H9 (cell line): ENCODE measurements at regions not wholly inside any gene's neighbourhood (a gene's known extent, or its start where the extent isn't known, plus 50 kb on each side); places are given as distances from the start of the nearest gene placed in this dataset.

ENCODE experiments used
- DNase-seq: peaks from one replicate; pipeline ENCODE4 v3.0.0-alpha.2; 2017
- H2AFZ ChIP-seq: one replicate; pipeline ENCODE4 v1.6.1; 2013; ENCODE audit warnings: mild to moderate bottlenecking, low read length, control low read depth, moderate library complexity
- H2AK5ac ChIP-seq: 2 replicates; pipeline ENCODE4 v1.6.1; 2013; ENCODE audit warnings: low read length, control low read depth, mixed read lengths; ENCODE audit not compliant: insufficient read length
- H2BK120ac ChIP-seq: one replicate; pipeline ENCODE4 v1.6.1; 2013; ENCODE audit warnings: low read depth, mild to moderate bottlenecking, low read length, control low read depth, inconsistent platforms; ENCODE audit not compliant: poor library complexity, severe bottlenecking
- H2BK12ac ChIP-seq: 2 replicates; pipeline ENCODE4 v1.6.1; 2013; ENCODE audit warnings: low read length, control low read depth, mixed read lengths, low read depth; ENCODE audit not compliant: insufficient read length
- H2BK15ac ChIP-seq: 2 replicates; pipeline ENCODE4 v1.6.1; 2013; ENCODE audit warnings: low read depth, low read length, control low read depth
- H2BK20ac ChIP-seq: one replicate; pipeline ENCODE4 v1.6.1; 2013; ENCODE audit warnings: low read depth, mild to moderate bottlenecking, low read length, control low read depth, inconsistent platforms; ENCODE audit not compliant: poor library complexity, severe bottlenecking
- H2BK5ac ChIP-seq: 2 replicates; pipeline ENCODE4 v1.6.1; 2013; ENCODE audit warnings: low read length, control low read depth, mixed read lengths; ENCODE audit not compliant: insufficient read length
- H3K14ac ChIP-seq: 2 replicates; pipeline ENCODE4 v1.6.1; 2013; ENCODE audit warnings: low read length, control low read depth; ENCODE audit not compliant: insufficient read depth
- H3K18ac ChIP-seq: 2 replicates; pipeline ENCODE4 v1.6.1; 2013; ENCODE audit warnings: low read depth, mild to moderate bottlenecking, mixed read lengths, low read length, control low read depth; ENCODE audit not compliant: insufficient read length
- H3K23ac ChIP-seq: 2 replicates; pipeline ENCODE4 v1.6.1; 2013; ENCODE audit warnings: low read length, control low read depth, mixed read lengths, low read depth; ENCODE audit not compliant: insufficient read length
- H3K23me2 ChIP-seq: 2 replicates; pipeline ENCODE4 v1.6.1; 2013; ENCODE audit warnings: low read depth, mild to moderate bottlenecking, mixed read lengths, low read length, control low read depth; ENCODE audit not compliant: insufficient read length, poor library complexity, severe bottlenecking
- H3K27ac ChIP-seq: 2 replicates; pipeline ENCODE4 v1.5.1; 2013; ENCODE audit warnings: low read length, control low read depth, mixed read lengths, low read depth; ENCODE audit not compliant: insufficient read length
- H3K27me3 ChIP-seq: 2 replicates; pipeline ENCODE4 v1.6.1; 2013; ENCODE audit warnings: low read length, control low read depth, inconsistent platforms; ENCODE audit not compliant: insufficient read depth
- H3K4ac ChIP-seq: 2 replicates; pipeline ENCODE4 v1.6.1; 2013; ENCODE audit warnings: low read depth, mild to moderate bottlenecking, control low read depth, inconsistent platforms, low read length, moderate library complexity
- H3K4me1 ChIP-seq: 2 replicates; pipeline ENCODE4 v1.6.1; 2013; ENCODE audit warnings: low read length, control low read depth, inconsistent platforms; ENCODE audit not compliant: insufficient read depth
- H3K4me2 ChIP-seq: 2 replicates; pipeline ENCODE4 v1.6.1; 2013; ENCODE audit warnings: low read length, control low read depth, mixed read lengths; ENCODE audit not compliant: insufficient read length, insufficient read depth
- H3K56ac ChIP-seq: 2 replicates; pipeline ENCODE4 v1.6.1; 2013; ENCODE audit warnings: low read depth, mild to moderate bottlenecking, mixed read lengths, low read length, control low read depth; ENCODE audit not compliant: insufficient read length
- H3K79me1 ChIP-seq: 2 replicates; pipeline ENCODE4 v1.6.1; 2013; ENCODE audit warnings: low read depth, mild to moderate bottlenecking, moderate library complexity, low read length, control low read depth, inconsistent platforms; ENCODE audit not compliant: insufficient read depth, poor library complexity, severe bottlenecking
- H3K79me2 ChIP-seq: 2 replicates; pipeline ENCODE4 v1.6.1; 2013; ENCODE audit warnings: low read length, control low read depth, inconsistent platforms; ENCODE audit not compliant: insufficient read depth
- H3K9ac ChIP-seq: 2 replicates; pipeline ENCODE4 v1.6.1; 2013; ENCODE audit warnings: low read length, control low read depth, mixed read lengths; ENCODE audit not compliant: insufficient read length; ENCODE audit errors: extremely low read depth
- H3K9me3 ChIP-seq: one replicate; pipeline ENCODE4 v1.6.1; 2013; ENCODE audit warnings: low read depth, low read length, inconsistent platforms; ENCODE audit not compliant: control insufficient read depth
- H3T11ph ChIP-seq: one replicate; pipeline ENCODE4 v1.6.1; 2013; ENCODE audit warnings: mild to moderate bottlenecking, low read length, control low read depth, inconsistent platforms
- H4K20me1 ChIP-seq: one replicate; pipeline ENCODE4 v1.6.1; 2013; ENCODE audit not compliant: control insufficient read depth, insufficient read length, insufficient read depth
- H4K5ac ChIP-seq: 2 replicates; pipeline ENCODE4 v1.6.1; 2013; ENCODE audit warnings: low read depth, mild to moderate bottlenecking, mixed read lengths, low read length, control low read depth; ENCODE audit not compliant: insufficient read length
- H4K8ac ChIP-seq: replicated peaks from 2 replicates; pipeline ENCODE4 v1.6.1; 2013; ENCODE audit warnings: low read length, control low read depth, mixed read lengths, low read depth; ENCODE audit not compliant: insufficient read length
- H4K91ac ChIP-seq: 2 replicates; pipeline ENCODE4 v1.6.1; 2013; ENCODE audit warnings: low read depth, mild to moderate bottlenecking, moderate library complexity, mixed read lengths, low read length, control low read depth; ENCODE audit not compliant: insufficient read length
- H3K27ac Mint-ChIP-seq, 3 experiments: 2 replicates in 2 of 3; 3 replicates in 1 of 3; pipeline ENCODE4 v1.8.0; 2020 to 2021; ENCODE audit warnings: mixed read lengths in 3 of 3, mild to moderate bottlenecking in 1 of 3, moderate library complexity in 1 of 3
- H3K27me3 Mint-ChIP-seq: 2 replicates; pipeline ENCODE4 v1.8.0; 2021; ENCODE audit warnings: low read depth, mild to moderate bottlenecking, moderate library complexity, mixed read lengths
- H3K36me3 Mint-ChIP-seq, 3 experiments: 2 replicates in 2 of 3; 3 replicates in 1 of 3; pipeline ENCODE4 v1.8.0; 2020 to 2021; ENCODE audit warnings: low read depth in 3 of 3, mixed read lengths in 3 of 3; ENCODE audit not compliant: insufficient read depth in 1 of 3
- H3K4me1 Mint-ChIP-seq, 2 experiments: 2 replicates each; pipeline ENCODE4 v1.8.0; 2020; ENCODE audit warnings: mixed read lengths in 2 of 2
- H3K4me3 Mint-ChIP-seq, 2 experiments: 2 replicates in 1 of 2; 3 replicates in 1 of 2; pipeline ENCODE4 v1.8.0; 2020 to 2021; ENCODE audit warnings: mild to moderate bottlenecking in 2 of 2, mixed read lengths in 2 of 2, moderate library complexity in 1 of 2
- H3K9me3 Mint-ChIP-seq, 2 experiments: 2 replicates in 1 of 2; 3 replicates in 1 of 2; pipeline ENCODE4 v1.8.0; 2020; ENCODE audit warnings: mild to moderate bottlenecking in 2 of 2, mixed read lengths in 2 of 2, moderate library complexity in 1 of 2
- CTCF ChIP-seq: fragments of 200-600 bp; sonication (generic); conservative IDR thresholded peaks from 3 replicates; pipeline ENCODE4 v1.8.0; 2021; ENCODE audit warnings: antibody characterized with exemption, mild to moderate bottlenecking
- WGBS: extraction: QIAGEN DNeasy Blood & Tissue Kit; methylation state at CpG from one replicate; pipeline ENCODE4 v1.1.7; 2013; ENCODE audit warnings: missing lambda C conversion rate, low lambda C conversion rate, mixed read lengths; ENCODE audit not compliant: insufficient read length; ENCODE audit errors: extremely low coverage; 5-methylcytosine and 5-hydroxymethylcytosine counted together

DNA sequence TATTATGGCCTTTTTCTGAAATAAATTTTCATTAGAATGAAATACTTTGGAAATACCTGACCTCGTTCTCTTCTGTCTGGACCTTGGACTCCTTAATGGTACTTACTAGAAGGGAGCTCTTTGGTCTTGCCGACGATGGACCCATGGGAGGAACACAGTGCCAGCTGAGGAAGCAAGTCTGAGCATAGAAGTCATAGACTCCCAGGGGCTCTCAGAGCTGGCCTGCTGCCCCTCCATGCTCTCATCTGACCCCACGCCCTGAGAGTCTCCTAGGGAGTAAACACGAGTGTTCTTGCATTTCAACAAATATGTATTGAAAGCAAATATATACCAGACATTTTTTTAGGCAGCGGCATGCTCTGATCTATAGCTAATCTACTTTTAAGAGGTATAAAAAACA lies 87.8 kb downstream of the PLEKHG1 start:
- no peak overlapping the region for H3K4me3 Mint-ChIP-seq
- Histone ChIP-seq H2BK20ac (no peak overlapping the region), H4K20me1 (no peaks in the 10 kb centered on the region), H3K9me3 (no peaks in the 10 kb centered on the region), H3K23ac (no peak overlapping the region), H3K9ac (no peak overlapping the region), H2BK15ac (no peak overlapping the region), H3K27ac (no peak overlapping the region), H4K8ac (no peak overlapping the region), H3T11ph (no peak overlapping the region), H2BK12ac (no peak overlapping the region), H3K14ac (no peak overlapping the region), H3K79me1 (no peaks in the 10 kb centered on the region), H4K91ac (no peak overlapping the region), H2AK5ac (no peak overlapping the region), H3K4ac (no peak overlapping the region), H4K5ac (no peak overlapping the region), H3K27me3 (no peaks in the 10 kb centered on the region), H3K4me1 (no peaks in the 10 kb centered on the region), H3K79me2 (no peaks in the 10 kb centered on the region), H3K56ac (no peak overlapping the region), H3K18ac (no peak overlapping the region), H3K23me2 (no peaks in the 10 kb centered on the region), H2AFZ (no peak overlapping the region), H2BK120ac (no peak overlapping the region), H3K4me2 (no peak overlapping the region), H2BK5ac (no peak overlapping the region)
- peak overlapping the region in 1 of 3 experiments; percentile 62; a peak in 1 of 7 replicates for H3K27ac Mint-ChIP-seq
- no peaks in the 10 kb centered on the region; a peak in 1 of 7 replicates for H3K36me3 Mint-ChIP-seq
- WGBS, result no CpG with 5 or more reads among the region's 6 CpGs
- H3K4me1 Mint-ChIP-seq, result peaks cover 3 to 10% of the 10 kb centered on the region in 2 experiments; a peak in 3 of 4 replicates
- peaks cover 2% of the 10 kb centered on the region; the same call in 1 of the 2 replicates for H3K27me3 Mint-ChIP-seq
- DNase-seq, result no peak
- H3K9me3 Mint-ChIP-seq, result peaks cover 0 to 2% of the 10 kb centered on the region in 2 experiments; a peak in 1 of 5 replicates
- TF ChIP-seq CTCF, result no peak
